ENCODE measurements at regions not wholly inside any gene's neighbourhood (a gene's known extent, or its start where the extent isn't known, plus 50 kb on each side); places are given as distances from the start of the nearest gene placed in this dataset.

DNA sequence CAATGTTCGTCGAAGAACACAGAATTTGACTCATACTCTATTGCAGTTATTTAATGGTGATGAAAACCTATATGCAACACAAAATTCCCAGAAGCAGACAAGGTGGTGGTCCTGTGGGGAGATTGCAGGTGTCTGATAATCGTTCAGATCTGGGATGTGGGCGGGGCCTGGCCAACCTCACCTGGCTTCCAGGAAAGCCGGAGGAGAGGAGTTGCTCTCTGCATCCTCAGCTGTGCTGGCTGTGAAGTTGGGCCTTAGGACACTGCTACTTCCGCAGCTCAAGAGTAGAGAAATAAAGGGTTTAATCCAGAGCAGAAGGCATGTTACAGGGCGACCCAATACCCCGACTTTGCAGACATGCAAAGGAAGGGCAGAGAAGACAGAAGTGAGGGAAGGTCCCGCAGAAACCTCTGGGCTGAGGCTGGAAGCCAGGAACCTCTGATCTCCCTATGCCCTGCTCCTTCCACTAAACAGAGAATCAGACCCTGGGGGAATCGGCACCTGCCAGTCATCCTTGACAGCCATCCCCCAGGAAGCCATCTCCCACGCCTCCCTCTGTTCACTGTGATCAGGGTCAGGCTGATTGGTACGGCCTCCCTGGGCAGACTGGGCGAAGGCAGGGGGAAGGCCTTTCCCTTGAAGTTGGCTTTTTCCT lies 590.3 kb downstream of the AJAP1 start:
- DNase-seq, result no peak

DNA sequence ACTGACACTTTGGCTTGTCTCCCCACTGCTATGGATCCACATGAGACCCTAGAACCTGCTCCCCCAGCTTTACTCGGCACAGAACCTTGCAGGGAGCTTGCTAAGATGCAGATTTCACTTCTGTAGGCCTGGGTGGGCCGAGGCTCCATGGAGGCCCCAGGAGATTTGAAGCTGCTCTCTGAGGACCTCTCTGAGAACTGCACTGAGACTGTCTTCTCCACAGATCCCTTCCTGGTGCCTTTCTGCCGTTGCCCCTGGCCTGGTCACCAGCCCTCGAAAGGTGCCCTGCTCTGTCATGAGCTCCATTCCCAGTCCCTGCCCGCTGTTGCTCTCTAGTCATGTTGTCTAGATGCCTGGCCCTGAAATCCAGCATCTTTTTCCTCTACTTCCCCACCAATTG lies 588.4 kb downstream of the AJAP1 start:
- DNase-seq, result no peak

DNA sequence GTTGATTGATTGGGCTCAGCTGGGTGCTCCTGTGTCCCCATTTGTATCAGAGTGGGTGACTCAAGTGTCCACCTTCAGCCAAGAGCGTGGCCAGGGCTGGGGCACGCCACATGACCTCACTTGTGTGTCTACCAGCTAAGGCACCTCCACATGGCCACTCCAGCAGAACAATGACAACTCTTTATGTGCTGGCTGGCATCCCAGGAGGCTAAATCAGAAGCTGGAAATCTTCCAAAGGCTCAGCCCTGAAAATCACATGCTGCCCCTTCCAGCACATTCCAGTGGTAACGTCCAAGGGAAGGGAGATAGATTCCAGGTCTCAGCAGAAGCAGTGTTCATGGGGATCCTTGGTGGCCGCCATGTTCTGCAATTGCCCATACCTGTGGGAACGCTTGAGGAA lies 585.5 kb downstream of the AJAP1 start:
- no peak for DNase-seq

DNA sequence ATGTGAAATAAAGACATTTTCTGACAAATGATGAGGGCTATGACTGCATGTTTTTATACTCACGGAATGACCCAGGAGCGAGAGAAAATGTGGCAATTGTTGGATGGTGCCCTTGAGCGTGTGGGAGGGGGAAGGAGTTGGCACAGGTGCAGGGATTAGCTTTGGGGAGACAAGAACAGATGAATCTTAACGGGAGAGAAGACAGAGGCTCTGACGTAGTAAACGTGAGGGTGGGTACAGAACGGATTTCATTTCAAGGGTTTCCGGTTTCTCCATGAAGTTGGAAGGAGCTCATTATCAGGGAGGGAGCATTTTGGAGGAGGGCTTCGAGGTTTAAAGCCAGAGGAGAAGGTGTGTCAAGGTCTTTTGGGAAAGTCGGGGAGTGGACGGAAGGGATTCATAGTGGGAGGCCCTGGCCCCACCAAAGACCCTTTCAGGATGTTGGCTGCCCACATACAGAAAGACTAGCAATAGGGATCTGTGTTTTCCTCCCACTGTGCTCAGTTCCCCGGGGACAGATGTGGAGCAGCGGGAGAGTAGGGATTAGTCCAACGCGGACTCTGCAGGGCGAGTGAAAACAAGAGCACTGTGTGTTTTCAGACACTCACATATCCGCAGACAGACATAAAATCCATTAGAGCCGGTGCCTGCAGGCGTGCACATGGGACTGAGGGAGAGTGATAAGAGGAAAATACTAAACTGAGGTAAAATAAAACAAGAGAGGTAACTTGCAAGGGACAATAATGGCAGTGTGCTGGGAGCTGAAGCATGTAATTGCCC lies 584.1 kb downstream of the AJAP1 start:
- no peak for DNase-seq

DNA sequence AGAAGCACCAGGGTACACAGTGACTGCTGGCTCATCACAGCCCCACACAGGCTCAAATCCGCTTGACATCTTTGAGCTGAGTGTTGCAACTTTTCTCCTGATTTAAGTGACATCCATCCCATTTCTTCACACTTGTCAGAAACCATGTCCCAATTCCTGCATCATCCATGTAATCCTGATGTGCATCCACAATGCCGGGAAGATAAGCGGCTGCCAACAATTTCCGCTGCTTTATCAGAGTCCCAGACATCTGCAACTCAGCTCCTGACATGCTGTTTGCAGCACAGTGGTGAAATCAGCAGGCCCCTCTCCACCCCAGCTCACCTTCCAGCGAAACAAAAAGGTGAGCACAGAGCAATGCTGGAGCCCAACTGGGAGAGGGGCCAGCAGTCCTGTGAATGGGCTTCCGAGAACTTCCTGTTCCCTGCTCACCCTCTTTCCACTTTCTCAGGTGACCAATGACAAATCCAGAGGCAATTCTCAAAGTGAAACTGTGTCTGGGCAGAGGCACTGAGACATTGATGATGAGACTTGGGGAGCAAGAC lies 581.0 kb downstream of the AJAP1 start:
- no peak for DNase-seq

DNA sequence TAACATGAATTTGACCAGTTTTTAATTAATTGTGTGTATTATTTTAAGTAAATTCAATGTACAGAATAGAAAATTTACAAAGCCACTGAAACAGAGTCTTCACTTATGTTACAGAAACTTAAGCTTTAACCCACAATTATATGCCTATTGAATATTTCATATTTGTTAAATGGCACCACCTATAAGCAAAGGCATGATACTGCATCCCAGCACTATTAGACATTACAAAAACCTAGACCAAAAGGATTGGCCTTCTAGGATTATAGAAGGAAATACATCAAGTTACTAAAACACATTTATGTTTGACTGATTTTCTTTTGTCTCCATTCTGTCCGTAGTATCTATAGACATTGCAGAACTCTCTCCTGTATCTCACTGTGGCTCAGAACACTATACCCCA lies 578.1 kb downstream of the AJAP1 start:
- DNase-seq, result no peak

DNA sequence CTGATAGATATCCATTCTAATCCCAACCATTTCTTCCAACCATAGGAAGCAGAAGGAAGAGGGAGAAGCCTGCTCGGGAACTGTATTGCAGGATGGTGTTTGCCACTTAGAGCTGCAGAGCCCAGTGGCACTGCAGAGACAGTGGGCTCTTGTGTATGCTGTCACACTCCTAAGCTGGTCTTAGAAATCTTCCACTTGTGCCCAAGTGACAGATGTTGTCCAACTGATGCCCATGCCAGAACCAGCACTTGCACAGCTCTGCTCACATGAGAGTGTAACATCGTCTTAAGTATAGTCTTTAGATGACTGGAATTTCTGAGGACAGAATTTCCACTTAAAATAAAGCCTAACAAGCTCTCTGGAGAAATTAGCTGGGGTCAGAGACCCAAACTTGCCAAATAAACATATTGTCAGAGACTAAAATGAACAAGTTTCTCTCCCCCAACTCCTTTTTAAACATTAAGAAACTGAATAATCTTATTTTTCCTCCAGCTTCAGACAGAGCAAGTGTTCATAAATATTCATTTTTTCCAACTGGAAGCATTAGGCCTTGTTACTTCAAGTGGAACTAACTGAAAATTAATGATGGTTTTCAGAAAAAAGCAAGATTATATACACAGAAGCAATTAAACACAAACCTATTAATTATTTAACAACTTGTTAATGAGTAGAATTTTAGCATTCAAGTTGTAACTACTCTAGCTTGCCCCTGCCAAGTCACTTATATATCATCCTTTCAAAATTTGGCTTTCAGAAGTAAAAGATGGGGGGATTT lies 577.3 kb downstream of the AJAP1 start:
- no peak for DNase-seq

DNA sequence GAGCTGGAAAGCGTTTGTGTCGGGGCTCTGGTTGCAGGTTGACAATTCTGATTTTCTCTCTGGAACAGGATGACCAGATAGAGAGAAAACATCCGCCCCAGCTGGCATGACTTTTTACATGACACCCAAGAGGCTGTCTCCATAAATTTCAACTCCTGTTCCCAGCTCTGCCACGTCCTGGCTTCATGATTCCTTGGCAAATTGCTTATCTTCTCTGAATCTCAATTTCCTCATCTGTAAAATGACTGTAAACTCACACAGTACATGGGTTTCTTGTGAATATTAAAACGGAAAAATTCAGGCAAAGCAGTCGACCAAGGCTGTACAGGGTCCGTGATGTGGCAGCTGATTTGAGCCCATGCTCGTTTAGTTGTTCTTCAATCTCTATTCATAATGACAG lies 572.7 kb downstream of the AJAP1 start:
- no peak for DNase-seq

DNA sequence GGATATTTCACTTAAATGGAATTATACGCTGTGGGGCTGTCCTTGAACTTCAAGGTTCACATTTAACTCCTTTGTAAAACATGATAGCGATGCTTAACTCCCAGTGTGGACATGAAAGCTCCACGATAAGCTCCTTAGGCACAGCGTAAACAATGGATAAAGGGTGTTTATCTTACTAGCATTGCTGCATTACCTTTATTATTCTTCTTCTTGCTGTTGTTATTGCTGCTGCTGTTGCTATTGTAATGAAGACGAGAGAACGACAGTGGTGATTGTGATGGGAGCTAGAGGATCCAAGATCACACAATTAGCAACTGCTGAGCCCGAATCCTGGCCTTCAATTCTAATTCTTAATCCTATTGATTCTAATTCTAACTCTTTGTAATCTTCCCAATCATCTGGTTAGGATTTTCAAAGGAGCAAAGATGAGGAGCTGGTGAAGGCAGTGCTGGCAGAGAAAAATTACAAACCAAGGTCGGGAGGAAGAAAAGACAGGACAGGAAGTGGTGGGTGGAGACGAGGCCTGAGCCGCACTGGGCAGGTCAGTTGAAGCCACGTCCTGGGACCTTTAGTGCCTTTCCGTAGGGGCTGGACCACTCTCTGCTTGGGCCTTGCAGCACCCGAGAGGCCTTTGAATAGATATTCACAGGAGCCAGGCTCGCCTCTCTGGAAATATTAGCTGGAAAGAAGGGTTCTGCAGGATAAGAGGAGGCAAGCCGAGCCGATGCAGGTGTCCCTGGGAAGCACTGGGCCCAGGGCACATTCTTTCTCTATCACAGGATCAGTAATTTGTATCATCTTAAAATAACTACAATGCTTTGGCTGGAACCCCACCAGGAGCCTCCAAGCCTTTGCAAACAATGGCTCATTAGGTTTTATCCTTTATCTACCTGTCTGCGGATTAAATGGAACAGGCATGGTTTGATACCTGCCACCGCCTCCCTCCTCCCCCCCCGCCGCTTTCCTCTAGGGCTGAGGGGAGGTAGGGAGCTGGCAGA lies 571.6 kb downstream of the AJAP1 start:
- DNase-seq, result no peak

DNA sequence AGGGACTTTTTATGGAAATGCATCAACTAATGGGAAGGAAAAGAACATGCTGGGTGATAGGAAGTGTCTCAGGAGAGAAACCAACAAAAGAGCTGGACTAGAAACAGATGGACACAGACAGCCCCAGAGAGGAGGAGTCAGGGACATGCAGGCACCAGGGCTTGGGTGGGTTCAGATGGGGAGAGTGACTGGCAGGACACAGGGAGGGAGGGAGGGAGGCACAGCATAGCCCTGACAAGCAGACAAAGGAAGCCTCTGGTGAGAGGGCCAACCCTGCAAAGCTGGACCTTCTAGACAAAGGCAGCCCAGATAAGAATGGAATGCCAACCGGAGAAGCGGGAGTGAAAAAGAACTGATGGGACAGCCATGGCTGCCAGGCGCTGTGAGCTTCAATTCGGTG lies 568.8 kb downstream of the AJAP1 start:
- no peak for DNase-seq

DNA sequence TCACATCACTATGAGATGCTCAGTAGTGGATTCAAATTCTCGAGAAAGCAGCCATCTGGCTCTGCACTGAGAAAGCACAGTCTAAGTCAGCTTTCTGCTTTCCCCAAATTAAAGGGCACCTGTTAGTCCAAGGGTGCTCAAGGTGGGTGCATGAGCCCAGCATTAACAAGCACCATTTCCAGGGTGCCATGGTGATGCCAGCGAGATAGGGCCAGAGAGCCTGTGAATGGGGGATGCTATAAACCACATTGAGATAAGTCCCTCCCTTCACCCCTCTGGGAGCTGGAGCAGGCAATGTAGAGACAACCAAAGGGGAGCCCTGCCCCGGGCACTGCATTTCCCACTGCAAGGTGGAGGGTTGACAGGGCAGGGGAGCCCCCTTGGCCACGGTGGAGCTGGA lies 568.2 kb downstream of the AJAP1 start:
- no peak for DNase-seq

DNA sequence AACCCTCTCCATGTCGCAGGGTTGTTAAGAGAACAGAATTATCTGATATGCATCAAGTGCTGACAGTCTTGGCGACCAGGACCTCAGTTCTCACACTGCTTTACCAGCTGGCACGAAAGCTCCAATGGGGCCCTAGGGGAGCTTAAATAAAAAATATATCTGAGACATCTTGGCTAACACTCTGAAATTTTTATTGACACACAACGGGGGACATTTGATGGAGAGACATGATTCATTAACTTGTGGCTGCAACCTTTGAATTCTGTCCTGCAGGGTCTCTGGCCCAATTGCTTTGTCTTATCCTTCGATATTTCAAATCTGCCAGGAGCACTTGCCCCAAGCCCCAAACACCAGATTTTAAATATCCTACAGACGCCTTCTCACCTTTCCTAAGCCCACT lies 567.0 kb downstream of the AJAP1 start:
- no peak for DNase-seq

DNA sequence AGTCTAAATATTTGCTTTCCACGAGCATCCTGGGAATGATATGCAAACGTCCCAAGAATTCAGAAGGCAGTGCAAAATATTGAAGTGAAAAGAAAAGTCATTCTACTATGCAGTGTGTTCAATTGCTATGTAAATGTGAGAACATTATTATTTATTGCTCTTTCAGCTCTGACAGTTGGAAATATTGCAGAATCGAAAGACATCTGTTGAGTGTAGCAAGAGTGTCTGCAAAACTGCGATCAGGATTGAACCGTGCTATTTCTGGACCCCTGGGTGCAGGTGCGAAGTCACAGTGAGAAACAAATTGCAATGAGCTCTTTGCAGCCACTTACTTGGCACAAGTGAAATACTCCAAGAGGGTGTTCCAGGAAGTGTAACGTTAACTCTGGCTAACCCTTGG lies 566.4 kb downstream of the AJAP1 start:
- DNase-seq, result no peak

DNA sequence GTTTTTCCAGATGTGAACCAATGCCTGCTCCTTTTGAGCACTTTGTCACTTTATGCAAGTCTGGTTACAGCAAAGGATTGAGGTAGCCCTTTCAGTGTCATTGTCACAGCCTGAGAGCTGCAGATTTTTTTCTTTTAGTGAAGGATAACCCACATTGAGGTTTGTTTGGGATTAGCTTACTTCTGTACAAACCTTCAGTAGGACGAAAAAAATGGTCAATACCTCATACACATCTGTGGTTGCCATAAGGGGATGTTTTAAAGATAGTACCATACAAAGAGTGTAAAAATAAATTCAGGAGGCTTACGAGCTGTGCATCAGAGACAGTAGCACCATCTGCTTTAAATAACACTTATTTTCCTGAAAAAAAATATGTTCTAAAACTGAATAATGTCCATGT lies 566.0 kb downstream of the AJAP1 start:
- no peak for DNase-seq

DNA sequence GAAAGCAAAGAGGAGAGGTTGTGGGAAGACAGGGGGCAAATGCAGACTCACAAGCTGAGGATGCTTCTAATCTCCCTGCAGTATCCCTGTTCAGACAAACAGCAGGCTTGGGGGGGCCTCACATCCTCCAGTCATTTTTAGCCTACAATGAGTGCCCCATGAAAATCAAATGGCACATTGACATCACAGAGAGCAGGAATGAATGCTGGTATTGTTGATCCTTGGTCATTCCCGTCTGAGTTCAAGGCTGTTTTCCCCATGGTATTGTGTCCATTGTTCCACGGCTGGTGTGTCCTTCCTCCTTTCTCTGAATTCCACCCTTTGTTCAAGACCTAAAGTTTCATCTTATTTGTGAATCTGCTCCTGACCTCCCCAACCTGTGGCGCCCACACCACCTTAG lies 545.6 kb downstream of the AJAP1 start:
- DNase-seq, result no peak

DNA sequence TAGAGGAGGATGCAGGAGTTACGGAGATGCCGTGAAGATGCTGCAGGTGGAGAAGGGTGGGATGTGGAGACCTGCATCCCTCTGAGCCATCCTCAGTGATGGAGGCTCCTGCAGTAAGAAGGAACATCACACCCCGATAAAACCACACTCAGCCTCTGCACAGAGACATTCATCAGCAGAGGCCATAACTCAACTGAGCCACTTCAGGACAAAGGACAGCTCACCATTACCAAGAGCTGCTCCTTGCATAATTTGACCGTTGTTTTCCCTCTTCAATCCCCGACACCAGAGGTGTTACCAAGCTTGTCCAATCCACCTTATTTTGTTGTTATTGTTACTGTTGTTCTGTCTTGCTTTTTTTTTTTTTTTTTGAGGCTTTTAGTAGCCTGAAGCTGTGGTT lies 543.9 kb downstream of the AJAP1 start:
- DNase-seq, result no peak

DNA sequence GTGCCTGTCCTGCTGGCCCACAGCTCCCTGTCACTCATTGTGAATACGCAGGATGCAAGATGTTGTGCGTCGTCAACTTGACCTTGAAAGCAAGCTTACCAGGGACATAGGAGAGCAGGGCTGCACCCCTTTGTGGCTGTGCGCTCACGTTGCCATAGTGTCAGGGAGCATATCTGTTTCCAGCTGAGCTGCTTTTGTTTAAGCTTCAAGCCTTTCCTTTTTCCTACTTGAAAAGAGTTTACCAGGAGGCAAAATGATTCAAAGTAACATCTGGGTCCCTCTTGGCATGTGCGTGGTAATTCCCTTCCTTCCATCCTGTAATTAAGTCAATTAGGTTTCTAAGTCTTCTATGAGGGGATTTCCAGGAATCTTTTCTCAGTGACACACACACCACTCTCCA lies 537.1 kb downstream of the AJAP1 start:
- DNase-seq, result no peak

DNA sequence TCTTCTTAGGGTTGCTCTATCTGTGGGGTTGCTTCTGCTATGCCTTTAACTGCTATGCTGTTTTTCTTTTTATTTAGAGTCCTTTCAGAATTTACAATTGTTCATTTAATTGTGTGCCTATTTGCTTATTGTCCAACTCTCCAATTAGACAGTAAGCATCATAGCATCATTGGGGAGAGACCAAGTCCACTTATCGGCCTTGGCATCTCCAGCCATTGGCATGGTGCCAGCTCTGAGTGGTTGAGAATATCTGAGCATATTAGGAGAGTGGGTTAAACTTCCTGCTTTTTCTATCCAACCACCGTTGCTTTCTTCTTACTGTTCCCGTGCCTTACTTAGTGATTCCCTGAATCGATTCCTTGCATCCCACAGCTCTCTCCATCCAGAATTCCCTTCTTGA lies 535.0 kb downstream of the AJAP1 start:
- DNase-seq, result no peak

DNA sequence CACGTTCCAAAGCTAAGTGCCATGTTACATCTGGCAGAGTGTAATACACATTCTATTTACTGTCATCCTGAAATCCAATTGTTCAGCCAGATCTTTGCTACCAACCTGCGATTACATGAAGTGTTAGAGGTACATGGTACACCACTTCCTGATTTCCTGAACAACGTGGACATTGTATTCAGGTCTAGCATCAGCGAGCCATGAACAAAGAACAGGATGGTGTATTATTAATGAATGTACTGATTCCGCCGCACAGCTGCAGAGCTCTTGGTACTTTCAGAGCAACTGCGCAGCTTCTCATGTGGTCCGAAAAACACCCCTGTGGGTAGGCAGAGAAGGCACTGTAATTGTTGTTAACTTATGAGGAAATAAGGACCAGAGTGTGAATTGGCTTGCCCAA lies 511.4 kb downstream of the AJAP1 start:
- no peak for DNase-seq

DNA sequence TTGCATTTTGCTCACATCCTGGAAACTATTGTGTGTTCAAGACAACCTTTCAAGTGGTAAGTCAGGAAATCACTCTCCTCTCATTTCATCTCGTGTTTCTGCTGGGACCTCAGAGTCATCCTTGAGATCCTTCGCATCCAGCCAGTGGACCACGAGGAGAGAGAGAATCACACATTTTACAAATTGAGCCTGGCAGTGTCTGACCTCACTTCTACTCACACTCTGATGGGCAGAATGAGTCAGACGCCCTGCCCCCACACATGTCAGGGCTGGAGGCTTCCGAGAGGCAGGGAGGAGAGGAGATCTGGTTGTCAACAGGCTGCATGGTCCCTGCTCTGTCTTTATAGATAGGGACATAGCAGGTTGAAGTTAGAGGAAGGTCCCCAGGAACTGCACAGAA lies 509.7 kb downstream of the AJAP1 start:
- no peak for DNase-seq

DNA sequence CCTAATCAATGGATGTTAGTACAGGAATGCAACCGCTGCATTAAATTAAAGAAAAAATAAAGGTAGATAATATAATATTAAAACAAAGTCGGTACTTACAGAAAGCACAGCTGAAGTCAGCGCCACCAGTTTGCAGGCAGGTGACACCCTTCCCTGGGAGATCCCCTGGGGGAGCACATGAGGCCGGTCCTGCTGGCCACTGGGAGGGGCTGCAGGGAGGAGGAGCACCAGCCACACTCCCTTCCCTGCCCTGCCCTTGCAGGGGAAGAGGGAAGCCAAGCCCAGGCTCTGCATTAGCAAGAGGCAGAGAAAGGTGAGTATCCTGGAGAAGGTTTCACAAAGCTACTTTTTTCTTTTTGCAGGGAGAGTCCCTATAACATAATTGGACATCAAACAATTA lies 507.0 kb downstream of the AJAP1 start:
- no peak for DNase-seq

DNA sequence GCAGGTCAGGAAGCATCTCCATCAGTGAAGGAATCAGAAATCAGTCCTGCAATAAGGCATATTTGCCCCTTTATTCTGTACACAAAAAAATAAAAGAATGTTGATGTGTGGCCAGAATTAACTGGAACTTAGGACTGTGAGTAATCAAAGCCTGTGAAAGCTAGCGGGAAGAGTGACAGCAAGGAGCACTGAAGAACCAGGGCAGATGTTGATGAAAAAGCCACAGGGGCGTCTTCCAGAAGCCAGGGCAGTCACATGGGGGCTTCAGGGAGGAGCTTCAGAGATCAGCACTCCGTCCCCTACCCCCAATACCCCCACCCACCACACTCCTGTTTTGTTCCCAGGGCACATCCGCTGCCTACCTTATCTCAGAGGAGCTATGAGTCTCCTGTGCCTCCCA lies 502.8 kb downstream of the AJAP1 start:
- no peak for DNase-seq

Measured in NCI-H1436 (cell line).